Vagina (tissue), 2 donors: ENCODE measurements at regions not wholly inside any gene's neighbourhood (a gene's known extent, or its start where the extent isn't known, plus 50 kb on each side); places are given as distances from the start of the nearest gene placed in this dataset.

Experiments used
- DNase-seq, 2 donors: peaks; one replicate each; pipeline ENCODE4 v3.0.0-alpha.2; 2017; ENCODE audit errors: extremely low spot score in 2 of 2
- H3K27ac ChIP-seq: fragments of 200-600 bp; sonication (generic); one replicate; pipeline ENCODE4 v1.5.1; 2019
- H3K27me3 ChIP-seq: fragments of 200-600 bp; sonication (generic); one replicate; pipeline ENCODE4 v1.5.1; 2019
- H3K36me3 ChIP-seq, 2 donors: fragments of 200-600 bp; sonication (generic); one replicate each; pipeline ENCODE4 v1.5.1; 2017 to 2019
- H3K4me1 ChIP-seq: fragments of 200-600 bp; sonication (generic); one replicate; pipeline ENCODE4 v1.5.1; 2019
- H3K4me3 ChIP-seq, 2 donors: fragments of 200-600 bp; sonication (generic); 1 replicate in 1 of 2; 2 replicates in 1 of 2; pipeline ENCODE4 v1.5.1; 2016 to 2019
- H3K9me3 ChIP-seq: fragments of 200-600 bp; sonication (generic); one replicate; pipeline ENCODE4 v1.5.1; 2019
- POLR2A ChIP-seq, 2 donors: fragments of 450-650 bp; IDR thresholded peaks; one replicate each; pipeline ENCODE4 v1.6.1; 2017; ENCODE audit warnings: antibody characterized with exemption in 2 of 2, mild to moderate bottlenecking in 2 of 2, moderate library complexity in 2 of 2
- POLR2AphosphoS5 ChIP-seq, 2 donors: sonication (generic); formaldehyde crosslinking; IDR thresholded peaks; one replicate each; pipeline ENCODE4 v1.9.0; 2017; ENCODE audit warnings: antibody characterized with exemption in 2 of 2, mild to moderate bottlenecking in 2 of 2, low read depth in 1 of 2; ENCODE audit not compliant: insufficient read depth in 1 of 2
- intact Hi-C: fragments of 100-400 bp; cut with DNase I; formaldehyde crosslinking; loops from one replicate; pipeline ENCODE4 v1.15.1; 2023
- TF ChIP-seq, protein P1 (sequence below), 3 experiments: fragments of 450-650 bp in 2 of 3; fragments of 200-600 bp in 1 of 3; sonication (generic) in 1 of 3; IDR thresholded peaks; one replicate each; pipeline ENCODE4 v1.5.1; 2017 to 2019; ENCODE audit warnings: antibody characterized with exemption in 3 of 3, mild to moderate bottlenecking in 2 of 3, moderate library complexity in 2 of 3

DNA sequence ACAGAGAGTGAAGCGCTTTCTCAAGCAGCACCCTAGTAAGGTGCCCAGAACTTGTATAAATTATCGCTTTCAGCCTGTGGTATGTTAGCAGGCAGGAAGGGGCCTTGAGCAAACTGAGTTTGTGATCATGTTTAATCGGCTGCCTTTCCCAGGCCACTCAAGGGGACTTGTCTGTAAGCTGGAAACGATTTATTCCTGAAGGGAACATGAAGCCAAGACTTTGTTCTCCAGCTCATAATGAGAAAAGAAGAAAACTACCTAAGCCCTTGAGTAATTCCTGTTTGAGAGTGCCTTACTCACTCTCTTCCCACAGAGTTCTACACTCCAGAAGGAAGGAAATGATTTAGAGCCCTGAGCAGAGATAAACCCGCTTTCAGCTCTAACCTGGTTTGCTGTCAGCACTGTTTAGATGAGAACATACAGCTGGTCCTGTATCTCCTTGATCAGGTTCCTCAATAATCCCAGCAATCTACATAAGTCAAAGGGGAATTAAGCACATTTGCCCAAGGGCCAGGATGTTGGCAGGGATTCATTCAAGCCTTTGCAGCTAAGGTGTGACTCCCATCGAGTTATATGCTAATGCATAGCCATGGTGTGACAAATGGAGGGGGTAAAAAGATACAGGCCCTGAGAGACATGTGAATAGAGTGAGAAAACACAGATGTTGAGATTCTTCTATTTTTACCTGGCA, 187.7 kb upstream of the SLC24A5 start:
- Histone ChIP-seq H3K36me3 (no peaks in the 10 kb centered on the region), H3K9me3 (no peaks in the 10 kb centered on the region), H3K27me3 (no peaks in the 10 kb centered on the region), H3K4me3 (no peak overlapping the region), H3K4me1 (peaks cover 14% of the 10 kb centered on the region), H3K27ac (no peak overlapping the region)
- no peak for DNase-seq
- TF ChIP-seq POLR2AphosphoS5 (IDR thresholded peaks at IDR 0.05; ENCODE audit: insufficient read depth in 1 of 2, low read depth in 1 of 2) (no peak), POLR2A (IDR thresholded peaks at IDR 0.05) (no peak)
- TF ChIP-seq, protein P1, sequence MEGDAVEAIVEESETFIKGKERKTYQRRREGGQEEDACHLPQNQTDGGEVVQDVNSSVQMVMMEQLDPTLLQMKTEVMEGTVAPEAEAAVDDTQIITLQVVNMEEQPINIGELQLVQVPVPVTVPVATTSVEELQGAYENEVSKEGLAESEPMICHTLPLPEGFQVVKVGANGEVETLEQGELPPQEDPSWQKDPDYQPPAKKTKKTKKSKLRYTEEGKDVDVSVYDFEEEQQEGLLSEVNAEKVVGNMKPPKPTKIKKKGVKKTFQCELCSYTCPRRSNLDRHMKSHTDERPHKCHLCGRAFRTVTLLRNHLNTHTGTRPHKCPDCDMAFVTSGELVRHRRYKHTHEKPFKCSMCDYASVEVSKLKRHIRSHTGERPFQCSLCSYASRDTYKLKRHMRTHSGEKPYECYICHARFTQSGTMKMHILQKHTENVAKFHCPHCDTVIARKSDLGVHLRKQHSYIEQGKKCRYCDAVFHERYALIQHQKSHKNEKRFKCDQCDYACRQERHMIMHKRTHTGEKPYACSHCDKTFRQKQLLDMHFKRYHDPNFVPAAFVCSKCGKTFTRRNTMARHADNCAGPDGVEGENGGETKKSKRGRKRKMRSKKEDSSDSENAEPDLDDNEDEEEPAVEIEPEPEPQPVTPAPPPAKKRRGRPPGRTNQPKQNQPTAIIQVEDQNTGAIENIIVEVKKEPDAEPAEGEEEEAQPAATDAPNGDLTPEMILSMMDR (IDR thresholded peaks at IDR 0.05) = no peak
- intact Hi-C loops = no loop called here

DNA sequence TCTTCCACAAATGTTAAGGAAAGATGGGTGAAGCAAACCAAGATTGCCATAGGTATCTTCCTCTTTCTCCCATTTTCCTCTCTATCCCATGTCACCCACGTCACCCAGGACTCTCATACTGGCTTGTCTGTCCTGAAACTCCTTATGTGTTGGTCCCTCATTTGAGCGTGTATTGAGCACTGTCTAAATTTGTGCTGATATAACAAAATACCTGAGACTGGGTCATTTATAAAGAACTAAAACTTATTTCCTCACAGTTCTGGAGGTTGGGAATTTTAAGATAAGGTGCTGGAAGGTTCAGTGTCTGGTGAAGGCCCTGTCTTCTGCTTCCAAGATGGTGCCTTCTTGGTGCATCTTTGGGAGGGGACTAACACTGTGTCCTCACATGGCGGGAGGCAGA, 186.9 kb upstream of the SLC24A5 start:
- Histone ChIP-seq H3K27ac (no peak overlapping the region), H3K27me3 (no peaks in the 10 kb centered on the region), H3K9me3 (no peaks in the 10 kb centered on the region), H3K36me3 (no peaks in the 10 kb centered on the region), H3K4me3 (no peak overlapping the region), H3K4me1 (peaks cover 14% of the 10 kb centered on the region)
- intact Hi-C loops = no loop called here
- no peak for TF ChIP-seq POLR2AphosphoS5 (IDR thresholded peaks at IDR 0.05; ENCODE audit: insufficient read depth in 1 of 2, low read depth in 1 of 2)
- TF ChIP-seq, protein P1 (IDR thresholded peaks at IDR 0.05) = no peak
- DNase-seq = no peak

DNA sequence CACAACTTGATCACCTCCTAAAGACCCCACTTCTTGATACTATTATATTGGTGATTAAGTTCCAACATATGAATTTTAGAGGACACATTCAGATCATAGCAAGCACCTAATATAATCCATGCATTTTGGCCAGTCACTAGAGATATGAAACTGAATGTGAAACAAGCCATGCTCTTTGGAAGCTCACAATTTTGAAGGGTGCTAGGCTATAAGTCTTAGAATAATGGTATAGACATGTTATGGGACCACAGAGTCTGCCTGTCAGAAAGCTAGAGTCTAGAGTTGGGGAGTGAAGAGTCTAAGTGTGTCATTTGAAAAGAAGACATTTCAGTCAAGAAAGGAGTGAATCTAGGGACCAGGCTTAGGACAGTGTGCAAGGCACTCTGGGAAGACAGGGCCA, 186.4 kb upstream of the SLC24A5 start:
- Histone ChIP-seq H3K4me1 (peaks cover 14% of the 10 kb centered on the region), H3K4me3 (no peak overlapping the region), H3K27ac (no peak overlapping the region), H3K27me3 (no peaks in the 10 kb centered on the region), H3K9me3 (no peaks in the 10 kb centered on the region), H3K36me3 (no peaks in the 10 kb centered on the region)
- no peak for TF ChIP-seq POLR2A (IDR thresholded peaks at IDR 0.05)
- TF ChIP-seq, protein P1 (IDR thresholded peaks at IDR 0.05) = no peak
- no peak for TF ChIP-seq POLR2AphosphoS5 (IDR thresholded peaks at IDR 0.05; ENCODE audit: insufficient read depth in 1 of 2, low read depth in 1 of 2)
- intact Hi-C loops = no loop called here
- DNase-seq = no peak

DNA sequence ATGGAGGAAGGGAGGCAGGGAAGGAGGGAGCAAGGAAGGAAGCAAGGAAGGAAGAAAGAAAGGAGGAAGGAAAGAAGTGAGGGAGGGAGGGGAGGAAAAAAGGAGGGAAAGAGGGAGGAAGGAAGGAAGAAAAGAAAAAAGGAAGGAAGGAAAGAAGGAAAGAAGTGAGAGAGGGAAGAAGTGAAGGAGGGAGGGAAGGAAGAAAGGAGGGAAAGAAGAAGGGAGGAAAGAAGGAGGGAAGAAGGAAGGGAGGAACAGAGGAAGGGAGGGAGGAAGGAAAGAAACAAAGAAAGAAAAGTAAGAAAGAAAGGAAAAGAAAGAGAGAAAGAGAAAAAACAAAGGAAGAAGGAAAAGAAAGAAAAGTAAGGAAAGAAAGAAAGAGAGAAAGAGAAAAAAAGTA, 183.0 kb upstream of the SLC24A5 start:
- no peak overlapping the region for H3K27ac ChIP-seq
- intact Hi-C loops = no loop called here
- no peak for TF ChIP-seq POLR2AphosphoS5 (IDR thresholded peaks at IDR 0.05; ENCODE audit: insufficient read depth in 1 of 2, low read depth in 1 of 2)
- TF ChIP-seq POLR2A (IDR thresholded peaks at IDR 0.05) = no peak
- no peaks in the 10 kb centered on the region for H3K36me3 ChIP-seq
- no peaks in the 10 kb centered on the region for H3K9me3 ChIP-seq
- H3K4me1 ChIP-seq = peaks cover 5% of the 10 kb centered on the region
- H3K27me3 ChIP-seq = no peaks in the 10 kb centered on the region
- no peak overlapping the region for H3K4me3 ChIP-seq
- no peak for DNase-seq

DNA sequence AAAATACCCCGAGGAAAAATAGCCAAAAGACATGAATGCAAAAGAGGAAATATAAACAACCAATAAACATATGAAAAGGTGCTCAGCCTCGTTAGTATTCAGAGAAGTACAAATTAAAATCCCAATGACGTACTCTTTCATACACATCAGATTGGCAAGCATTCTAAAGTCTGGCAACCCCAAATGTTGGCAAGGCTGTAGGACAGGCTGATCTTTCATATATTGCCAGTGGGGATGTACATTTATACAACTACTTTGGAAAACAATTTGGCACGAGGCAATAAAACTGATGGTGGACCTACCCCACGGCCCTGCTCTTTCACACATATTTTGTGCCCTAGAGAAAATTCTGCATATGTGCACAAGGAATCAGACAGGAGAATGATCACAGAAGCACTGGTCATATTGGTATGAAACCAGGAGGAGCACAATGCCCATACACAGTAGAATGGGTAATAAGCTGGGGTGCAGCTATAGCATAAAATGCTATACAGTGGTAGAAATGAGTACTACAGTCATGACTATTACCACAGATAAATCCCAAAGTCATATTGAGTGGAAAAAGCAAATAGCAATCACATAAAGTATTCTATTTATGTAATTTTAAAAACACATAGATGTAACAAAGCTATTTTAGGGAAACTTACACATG, 176.0 kb upstream of the SLC24A5 start:
- TF ChIP-seq POLR2AphosphoS5 (IDR thresholded peaks at IDR 0.05; ENCODE audit: insufficient read depth in 1 of 2, low read depth in 1 of 2) (no peak), POLR2A (IDR thresholded peaks at IDR 0.05) (no peak)
- TF ChIP-seq, protein P1 (IDR thresholded peaks at IDR 0.05) = no peak
- no peaks in the 10 kb centered on the region for H3K9me3 ChIP-seq
- no peak for DNase-seq
- no peak overlapping the region for H3K27ac ChIP-seq
- intact Hi-C loops = no loop called here
- no peaks in the 10 kb centered on the region for H3K4me1 ChIP-seq
- no peak overlapping the region for H3K4me3 ChIP-seq
- H3K27me3 ChIP-seq = no peaks in the 10 kb centered on the region
- H3K36me3 ChIP-seq = no peaks in the 10 kb centered on the region
